CD4-positive, alpha-beta T cell (primary cell): ENCODE measurements at regions not wholly inside any gene's neighbourhood (a gene's known extent, or its start where the extent isn't known, plus 50 kb on each side); places are given as distances from the start of the nearest gene placed in this dataset.

ENCODE experiments used
- ATAC-seq: fragments of 200-7000 bp; cut with Tn5 transposase; one replicate; pipeline ENCODE4 v1.10.0; 2022; ENCODE audit warnings: mild to moderate bottlenecking; ENCODE audit not compliant: poor library complexity
- CTCF ChIA-PET: fragments of 350-600 bp; sonication (Branson Sonifier 250); formaldehyde crosslinking; loops from one replicate; lab custom pipeline; 2021; ENCODE audit warnings: antibody characterized with exemption, inconsistent platforms; lab: Charles Lee
- POLR2A ChIA-PET: fragments of 350-600 bp; sonication (Branson Sonifier 250); formaldehyde crosslinking; loops from one replicate; lab custom pipeline; 2021; ENCODE audit warnings: antibody characterized with exemption, inconsistent platforms; lab: Charles Lee
- DNase-seq, 14 experiments: peaks; one replicate each; pipeline ENCODE4 v3.0.0-alpha.2; 2013 to 2020; ENCODE audit warnings: mixed read lengths in 2 of 14
- H3K27ac ChIP-seq, 2 donors: one replicate each; pipeline versions ENCODE4 v1.5.1 to v1.7.0; 2013; ENCODE audit warnings: low read length in 2 of 2, low read depth in 1 of 2, mild to moderate bottlenecking in 1 of 2
- H3K27me3 ChIP-seq, 2 experiments: 1 replicate in 1 of 2; 2 replicates in 1 of 2; pipeline versions ENCODE4 v1.6.1 to v1.7.0; 2013; ENCODE audit warnings: low read length in 2 of 2, control low read depth in 1 of 2, mild to moderate bottlenecking in 1 of 2, moderate library complexity in 1 of 2; ENCODE audit not compliant: insufficient read depth in 2 of 2, control insufficient read depth in 1 of 2
- H3K36me3 ChIP-seq: one replicate; pipeline ENCODE4 v1.6.1; 2013; ENCODE audit warnings: low read length, control low read depth; ENCODE audit not compliant: insufficient read depth
- H3K4me1 ChIP-seq: one replicate; pipeline ENCODE4 v1.6.1; 2013; ENCODE audit warnings: low read length, control low read depth; ENCODE audit not compliant: insufficient read depth
- H3K4me3 ChIP-seq: one replicate; pipeline ENCODE4 v1.5.1; 2013; ENCODE audit warnings: mild to moderate bottlenecking, low read length, moderate library complexity
- H3K9me3 ChIP-seq, 2 experiments: 1 replicate in 1 of 2; 2 replicates in 1 of 2; pipeline versions ENCODE4 v1.6.1 to v1.7.0; 2013; ENCODE audit warnings: low read length in 2 of 2, mild to moderate bottlenecking in 2 of 2, control low read depth in 1 of 2, moderate library complexity in 1 of 2; ENCODE audit not compliant: control insufficient read depth in 1 of 2, insufficient read depth in 1 of 2
- H3K27ac Mint-ChIP-seq: one replicate; pipeline ENCODE4 v1.8.0; 2020; ENCODE audit warnings: mixed read lengths
- H3K27me3 Mint-ChIP-seq: one replicate; pipeline ENCODE4 v1.8.0; 2021; ENCODE audit warnings: mixed read lengths
- H3K36me3 Mint-ChIP-seq: one replicate; pipeline ENCODE4 v1.8.0; 2021; ENCODE audit warnings: low read depth, mixed read lengths
- H3K4me1 Mint-ChIP-seq: one replicate; pipeline ENCODE4 v1.8.0; 2021; ENCODE audit warnings: low read depth, mixed read lengths
- H3K4me3 Mint-ChIP-seq: one replicate; pipeline ENCODE4 v1.8.0; 2020; ENCODE audit warnings: mild to moderate bottlenecking, mixed read lengths
- H3K9me3 Mint-ChIP-seq: one replicate; pipeline ENCODE4 v1.8.0; 2020; ENCODE audit warnings: mixed read lengths
- CTCF ChIP-seq: fragments of 200-600 bp; IDR thresholded peaks from one replicate; pipeline ENCODE4 v1.8.0; 2022; ENCODE audit warnings: antibody characterized with exemption, mild to moderate bottlenecking
- intact Hi-C, 2 experiments: fragments of 100-400 bp; cut with DNase I in 1 of 2; cut with micrococcal nuclease in 1 of 2; formaldehyde crosslinking; loops; one replicate each; pipeline versions ENCODE4 v1.15.1 to v1.9.0; 2023 to 2025; cut with DNase I, micrococcal nuclease

GRCh38 chr19:32130332-32130731 lies 215.1 kb upstream of the ZNF507 start:
- H3K4me1 Mint-ChIP-seq, result no peaks in the 10 kb centered on the region
- ATAC-seq, result no peak
- Histone ChIP-seq H3K4me3 (no peak overlapping the region), H3K4me1 (no peaks in the 10 kb centered on the region), H3K9me3 (peaks cover 0 to 13% of the 10 kb centered on the region in 2 experiments), H3K27ac (no peak overlapping the region), H3K36me3 (no peaks in the 10 kb centered on the region), H3K27me3 (peaks cover 0 to 2% of the 10 kb centered on the region in 2 experiments)
- no peak for TF ChIP-seq CTCF
- no peak overlapping the region for H3K27ac Mint-ChIP-seq
- H3K36me3 Mint-ChIP-seq, result no peaks in the 10 kb centered on the region
- ChIA-PET POLR2A (no interaction called here), CTCF (no interaction called here)
- no peak for DNase-seq
- peaks cover 4% of the 10 kb centered on the region for H3K27me3 Mint-ChIP-seq
- no peak overlapping the region for H3K4me3 Mint-ChIP-seq
- intact Hi-C loops, result no loop called here
- no peaks in the 10 kb centered on the region for H3K9me3 Mint-ChIP-seq

GRCh38 chr19:32131005-32131404 lies 214.4 kb upstream of the ZNF507 start:
- intact Hi-C loops, result no loop called here
- ChIA-PET CTCF (no interaction called here), POLR2A (no interaction called here)
- H3K27ac Mint-ChIP-seq, result no peak overlapping the region
- H3K27ac ChIP-seq, result no peak overlapping the region
- no peaks in the 10 kb centered on the region for H3K9me3 Mint-ChIP-seq
- no peaks in the 10 kb centered on the region for H3K36me3 Mint-ChIP-seq
- H3K9me3 ChIP-seq, result peaks cover 0 to 9% of the 10 kb centered on the region in 2 experiments
- H3K4me3 ChIP-seq, result no peak overlapping the region
- no peaks in the 10 kb centered on the region for H3K36me3 ChIP-seq
- no peaks in the 10 kb centered on the region for H3K4me1 Mint-ChIP-seq
- ATAC-seq (no peak), DNase-seq (no peak)
- TF ChIP-seq CTCF, result no peak
- H3K27me3 ChIP-seq, result no peaks in the 10 kb centered on the region
- H3K4me3 Mint-ChIP-seq, result no peak overlapping the region
- no peaks in the 10 kb centered on the region for H3K4me1 ChIP-seq
- H3K27me3 Mint-ChIP-seq, result peaks cover 4% of the 10 kb centered on the region

DNA sequence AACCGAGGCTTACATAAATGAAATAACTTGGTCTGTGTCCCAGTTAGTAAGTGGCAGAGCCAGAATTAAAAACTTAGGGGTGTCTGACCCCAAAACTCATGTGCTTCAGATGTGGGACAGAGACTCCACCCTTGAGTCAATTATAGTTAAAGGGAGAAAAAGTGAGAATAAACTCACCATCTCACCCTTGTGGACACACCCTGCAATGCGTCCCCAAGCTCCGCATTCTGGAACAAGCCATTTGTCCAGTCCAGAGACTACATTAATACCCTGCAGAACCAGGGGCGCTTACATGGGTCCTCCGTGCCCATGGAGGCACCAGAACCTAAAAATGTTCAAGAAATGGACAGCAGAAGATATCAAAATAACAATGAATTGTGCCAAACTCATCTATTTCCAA lies 207.0 kb upstream of the ZNF507 start:
- Mint-ChIP-seq H3K9me3 (no peaks in the 10 kb centered on the region), H3K4me3 (no peak overlapping the region), H3K36me3 (no peaks in the 10 kb centered on the region), H3K4me1 (no peaks in the 10 kb centered on the region), H3K27me3 (peaks cover 6% of the 10 kb centered on the region), H3K27ac (no peak overlapping the region)
- no peak for ATAC-seq
- CTCF ChIA-PET, result no interaction called here
- no peak for TF ChIP-seq CTCF
- no peaks in the 10 kb centered on the region for H3K4me1 ChIP-seq
- peaks cover 0 to 11% of the 10 kb centered on the region in 2 experiments for H3K9me3 ChIP-seq
- H3K27me3 ChIP-seq, result no peaks in the 10 kb centered on the region
- H3K4me3 ChIP-seq, result no peak overlapping the region
- no peak overlapping the region for H3K27ac ChIP-seq
- POLR2A ChIA-PET, result no interaction called here
- no peaks in the 10 kb centered on the region for H3K36me3 ChIP-seq
- intact Hi-C loops, result no loop called here
- DNase-seq, result no peak
